ENCODE measurements at regions not wholly inside any gene's neighbourhood (a gene's known extent, or its start where the extent isn't known, plus 50 kb on each side); places are given as distances from the start of the nearest gene placed in this dataset.

DNA sequence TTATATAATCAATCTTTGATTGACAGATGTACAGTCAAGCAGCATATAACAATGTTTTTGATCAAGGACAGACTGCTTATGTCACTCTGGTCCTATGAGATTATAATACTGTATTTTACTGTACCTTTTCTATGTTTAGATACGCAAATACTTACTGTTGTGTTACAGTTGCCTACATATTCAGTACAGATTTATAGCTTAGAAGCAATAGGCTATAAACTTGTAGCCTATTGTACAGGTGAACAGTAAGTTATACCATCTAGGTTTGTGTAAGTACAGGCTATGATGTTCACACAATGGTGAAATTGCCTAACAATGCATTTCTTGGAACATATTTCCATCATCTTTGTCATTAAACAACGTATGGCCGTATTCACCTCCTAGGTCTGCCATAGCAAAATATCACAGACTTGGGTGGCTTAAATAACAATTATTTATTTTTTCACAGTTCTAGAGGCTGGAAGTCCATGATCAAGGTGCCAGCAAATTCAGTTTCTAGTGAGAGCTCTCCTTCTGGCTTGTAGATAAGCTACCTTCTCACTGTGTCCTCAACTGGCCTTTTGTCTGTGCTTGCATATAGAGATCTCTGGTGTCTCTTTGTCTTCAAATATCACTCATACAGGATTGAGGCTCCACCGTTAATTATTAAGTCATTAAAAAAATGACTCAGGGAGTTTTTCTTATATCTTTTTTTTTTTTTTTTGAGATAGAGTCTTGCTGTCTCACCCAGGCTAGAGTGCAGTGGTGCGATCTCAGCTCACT, 89.1 kb downstream of the EBLN2 start:
- TF ChIP-seq TEAD1 (CRISPR knock-in tag; IDR thresholded peaks at IDR 0.05) (no peak), CTCF (IDR thresholded peaks at IDR 0.05) (no peak), TP53 (CRISPR knock-in tag; IDR thresholded peaks at IDR 0.05) (no peak), MAX (CRISPR knock-in tag; IDR thresholded peaks at IDR 0.05) (no peak), AFF4 (CRISPR knock-in tag; IDR thresholded peaks at IDR 0.05; ENCODE audit: borderline replicate concordance) (no peak), NR2C2 (CRISPR knock-in tag; IDR thresholded peaks at IDR 0.05) (no peak), JUN (CRISPR knock-in tag; IDR thresholded peaks at IDR 0.05) (no peak), IRF2 (CRISPR knock-in tag; IDR thresholded peaks at IDR 0.05; ENCODE audit: borderline replicate concordance, low read depth) (no peak)
- TF ChIP-seq, protein P1, sequence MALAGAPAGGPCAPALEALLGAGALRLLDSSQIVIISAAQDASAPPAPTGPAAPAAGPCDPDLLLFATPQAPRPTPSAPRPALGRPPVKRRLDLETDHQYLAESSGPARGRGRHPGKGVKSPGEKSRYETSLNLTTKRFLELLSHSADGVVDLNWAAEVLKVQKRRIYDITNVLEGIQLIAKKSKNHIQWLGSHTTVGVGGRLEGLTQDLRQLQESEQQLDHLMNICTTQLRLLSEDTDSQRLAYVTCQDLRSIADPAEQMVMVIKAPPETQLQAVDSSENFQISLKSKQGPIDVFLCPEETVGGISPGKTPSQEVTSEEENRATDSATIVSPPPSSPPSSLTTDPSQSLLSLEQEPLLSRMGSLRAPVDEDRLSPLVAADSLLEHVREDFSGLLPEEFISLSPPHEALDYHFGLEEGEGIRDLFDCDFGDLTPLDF (CRISPR knock-in tag; IDR thresholded peaks at IDR 0.05): no peak
- TF ChIP-seq, protein P2, sequence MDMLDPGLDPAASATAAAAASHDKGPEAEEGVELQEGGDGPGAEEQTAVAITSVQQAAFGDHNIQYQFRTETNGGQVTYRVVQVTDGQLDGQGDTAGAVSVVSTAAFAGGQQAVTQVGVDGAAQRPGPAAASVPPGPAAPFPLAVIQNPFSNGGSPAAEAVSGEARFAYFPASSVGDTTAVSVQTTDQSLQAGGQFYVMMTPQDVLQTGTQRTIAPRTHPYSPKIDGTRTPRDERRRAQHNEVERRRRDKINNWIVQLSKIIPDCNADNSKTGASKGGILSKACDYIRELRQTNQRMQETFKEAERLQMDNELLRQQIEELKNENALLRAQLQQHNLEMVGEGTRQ (CRISPR knock-in tag; IDR thresholded peaks at IDR 0.05): no peak

Measured in WTC11 (cell line).